ENCODE measurements at regions not wholly inside any gene's neighbourhood (a gene's known extent, or its start where the extent isn't known, plus 50 kb on each side); places are given as distances from the start of the nearest gene placed in this dataset.
"Not testable (repeated sequence)": the region's sequence is repeated elsewhere in the genome, so short reads cannot be mapped to it uniquely, and the experiment has no call there.

GRCh38 chr14:39722547-39723273, 290.5 kb upstream of the FBXO33 start:
- no peak for DNase-seq

GRCh38 chr14:39716987-39717570, 284.8 kb upstream of the FBXO33 start:
- no peak for DNase-seq

GRCh38 chr14:39712293-39712999, 280.2 kb upstream of the FBXO33 start:
- no peak for DNase-seq

- DNase-seq: no peak
Measured at GRCh38 chr14:39704594-39704993, 272.4 kb upstream of the FBXO33 start.

- no peak for DNase-seq
Measured at GRCh38 chr14:39694341-39694740, 262.1 kb upstream of the FBXO33 start.

GRCh38 chr14:39683691-39684260, 251.5 kb upstream of the FBXO33 start:
- no peak for DNase-seq

GRCh38 chr14:39682582-39682981, 250.3 kb upstream of the FBXO33 start:
- no peak for DNase-seq

- DNase-seq: no peak
Measured at GRCh38 chr14:39681782-39682399, 249.7 kb upstream of the FBXO33 start.

GRCh38 chr14:39680777-39681176, 248.5 kb upstream of the FBXO33 start:
- DNase-seq: no peak

GRCh38 chr14:39673734-39674133, 241.5 kb upstream of the FBXO33 start:
- DNase-seq: no peak

- no peak for DNase-seq
Measured at GRCh38 chr14:39673270-39673711, 241.1 kb upstream of the FBXO33 start.

GRCh38 chr14:39668449-39668848, 236.2 kb upstream of the FBXO33 start:
- DNase-seq: no peak

- no peak for DNase-seq
Measured at GRCh38 chr14:39666386-39666785, 234.2 kb upstream of the FBXO33 start.

- no peak for DNase-seq
Measured at GRCh38 chr14:39665075-39665475, 232.8 kb upstream of the FBXO33 start.

- DNase-seq: no peak
Measured at GRCh38 chr14:39664646-39665045, 232.4 kb upstream of the FBXO33 start.

- no peak for DNase-seq
Measured at GRCh38 chr14:39641224-39641623, 209.0 kb upstream of the FBXO33 start.

GRCh38 chr14:39639009-39639408, 206.8 kb upstream of the FBXO33 start:
- DNase-seq: not testable (repeated sequence)

- no peak for DNase-seq
Measured at GRCh38 chr14:39628087-39628486, 195.9 kb upstream of the FBXO33 start.

- no peak for DNase-seq
Measured at GRCh38 chr14:39626589-39627576, 194.7 kb upstream of the FBXO33 start.

GRCh38 chr14:39621678-39622077, 189.4 kb upstream of the FBXO33 start:
- DNase-seq: no peak

GRCh38 chr14:39621223-39621622, 189.0 kb upstream of the FBXO33 start:
- DNase-seq: no peak

GRCh38 chr14:39617537-39617936, 185.3 kb upstream of the FBXO33 start:
- DNase-seq: no peak
